ENCODE measurements at regions not wholly inside any gene's neighbourhood (a gene's known extent, or its start where the extent isn't known, plus 50 kb on each side); places are given as distances from the start of the nearest gene placed in this dataset.

DNA sequence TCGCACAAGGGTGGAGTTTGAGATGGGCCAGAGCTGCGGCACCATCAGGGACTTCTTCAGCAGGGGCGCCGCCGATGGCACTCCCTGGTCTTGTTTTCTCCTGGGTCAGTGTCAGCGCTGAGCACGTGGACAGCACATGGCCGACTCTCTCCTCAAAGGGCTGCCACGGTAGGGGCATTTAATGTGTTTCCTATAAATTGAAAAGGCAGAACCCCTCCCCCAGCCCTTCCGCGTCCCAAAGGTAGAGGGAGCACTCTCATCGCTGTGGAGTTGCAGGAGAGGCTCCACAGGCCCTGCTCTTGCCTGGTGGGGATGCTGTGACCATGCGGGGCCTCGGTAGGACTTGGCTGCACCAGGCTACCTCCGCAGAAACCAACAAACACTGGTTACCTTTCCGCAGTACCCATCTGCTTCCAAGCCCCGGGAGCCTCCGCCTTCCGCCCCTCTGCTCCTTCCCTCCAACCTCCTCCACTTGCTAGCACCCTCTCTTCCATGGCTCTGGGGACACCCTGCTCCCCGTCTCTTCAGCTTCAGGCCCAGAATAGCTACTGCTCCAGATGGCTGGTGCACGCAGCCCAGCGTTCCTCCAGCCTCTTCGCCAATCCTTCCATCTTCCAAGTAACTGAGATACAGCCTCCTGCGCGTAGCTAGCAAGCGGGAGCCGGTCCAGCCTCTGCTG lies 166.3 kb upstream of the ADCY1 start:
- ATAC-seq (no peak), DNase-seq (no peak)
- Histone ChIP-seq H3K4me1 (peaks cover 0 to 2% of the 10 kb centered on the region in 2 donors), H3K4me3 (no peak overlapping the region), H3K36me3 (no peaks in the 10 kb centered on the region), H3K27ac (no peak overlapping the region), H3K27me3 (no peaks in the 10 kb centered on the region), H3K9me3 (peaks cover 0 to 10% of the 10 kb centered on the region in 2 donors)
- TF ChIP-seq, protein P1, sequence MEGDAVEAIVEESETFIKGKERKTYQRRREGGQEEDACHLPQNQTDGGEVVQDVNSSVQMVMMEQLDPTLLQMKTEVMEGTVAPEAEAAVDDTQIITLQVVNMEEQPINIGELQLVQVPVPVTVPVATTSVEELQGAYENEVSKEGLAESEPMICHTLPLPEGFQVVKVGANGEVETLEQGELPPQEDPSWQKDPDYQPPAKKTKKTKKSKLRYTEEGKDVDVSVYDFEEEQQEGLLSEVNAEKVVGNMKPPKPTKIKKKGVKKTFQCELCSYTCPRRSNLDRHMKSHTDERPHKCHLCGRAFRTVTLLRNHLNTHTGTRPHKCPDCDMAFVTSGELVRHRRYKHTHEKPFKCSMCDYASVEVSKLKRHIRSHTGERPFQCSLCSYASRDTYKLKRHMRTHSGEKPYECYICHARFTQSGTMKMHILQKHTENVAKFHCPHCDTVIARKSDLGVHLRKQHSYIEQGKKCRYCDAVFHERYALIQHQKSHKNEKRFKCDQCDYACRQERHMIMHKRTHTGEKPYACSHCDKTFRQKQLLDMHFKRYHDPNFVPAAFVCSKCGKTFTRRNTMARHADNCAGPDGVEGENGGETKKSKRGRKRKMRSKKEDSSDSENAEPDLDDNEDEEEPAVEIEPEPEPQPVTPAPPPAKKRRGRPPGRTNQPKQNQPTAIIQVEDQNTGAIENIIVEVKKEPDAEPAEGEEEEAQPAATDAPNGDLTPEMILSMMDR (IDR thresholded peaks at IDR 0.05): no peak
- intact Hi-C loops (cut with DNase I): no loop called here

DNA sequence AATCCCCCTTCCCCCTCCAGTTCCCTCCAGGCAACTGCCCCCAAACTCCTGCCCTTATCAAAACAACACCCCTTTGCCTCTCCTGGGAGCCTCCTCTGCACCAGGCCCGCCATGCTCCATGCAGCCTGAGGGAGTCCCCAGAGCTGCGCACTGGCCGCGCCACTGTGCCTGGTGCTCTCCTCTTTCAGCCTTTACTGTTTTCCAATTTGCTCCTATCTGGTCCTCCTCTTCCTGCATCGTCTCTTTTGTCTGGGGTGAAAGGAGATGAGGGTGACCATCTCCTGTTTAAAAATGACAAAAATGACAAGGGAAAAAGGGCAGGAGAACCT lies 165.8 kb upstream of the ADCY1 start:
- Histone ChIP-seq H3K27me3 (no peaks in the 10 kb centered on the region), H3K27ac (no peak overlapping the region), H3K9me3 (peaks cover 0 to 9% of the 10 kb centered on the region in 2 donors), H3K36me3 (no peaks in the 10 kb centered on the region), H3K4me1 (no peaks in the 10 kb centered on the region), H3K4me3 (no peak overlapping the region)
- DNase-seq (no peak), ATAC-seq (no peak)
- TF ChIP-seq, protein P1 (IDR thresholded peaks at IDR 0.05): no peak
- intact Hi-C loops (cut with DNase I): no loop called here

DNA sequence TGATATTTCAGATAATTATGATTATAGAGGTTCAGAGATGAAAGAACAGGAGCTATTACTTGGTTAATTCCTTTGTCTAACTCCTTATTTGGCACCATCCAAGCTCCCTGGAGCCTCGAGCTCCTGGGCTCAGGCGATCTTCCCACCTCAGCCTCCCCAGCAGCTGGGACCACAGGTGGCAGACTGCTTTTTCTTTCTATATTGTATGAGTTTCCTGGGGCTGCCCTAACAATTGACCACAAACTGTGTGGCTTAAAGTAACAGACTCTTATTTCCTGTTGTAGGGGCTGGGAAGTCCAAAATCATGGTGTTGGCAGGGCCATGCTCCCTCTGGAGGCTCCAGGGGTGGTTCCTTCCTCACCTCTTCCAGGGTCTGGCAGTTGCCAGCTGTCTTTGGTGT lies 163.3 kb upstream of the ADCY1 start:
- Histone ChIP-seq H3K9me3 (peaks cover 0 to 6% of the 10 kb centered on the region in 2 donors), H3K4me1 (no peaks in the 10 kb centered on the region), H3K27ac (no peak overlapping the region), H3K27me3 (no peaks in the 10 kb centered on the region), H3K4me3 (no peak overlapping the region), H3K36me3 (no peaks in the 10 kb centered on the region)
- TF ChIP-seq, protein P1 (IDR thresholded peaks at IDR 0.05): no peak
- intact Hi-C loops (cut with DNase I): no loop called here
- no peak for ATAC-seq
- DNase-seq: no peak

DNA sequence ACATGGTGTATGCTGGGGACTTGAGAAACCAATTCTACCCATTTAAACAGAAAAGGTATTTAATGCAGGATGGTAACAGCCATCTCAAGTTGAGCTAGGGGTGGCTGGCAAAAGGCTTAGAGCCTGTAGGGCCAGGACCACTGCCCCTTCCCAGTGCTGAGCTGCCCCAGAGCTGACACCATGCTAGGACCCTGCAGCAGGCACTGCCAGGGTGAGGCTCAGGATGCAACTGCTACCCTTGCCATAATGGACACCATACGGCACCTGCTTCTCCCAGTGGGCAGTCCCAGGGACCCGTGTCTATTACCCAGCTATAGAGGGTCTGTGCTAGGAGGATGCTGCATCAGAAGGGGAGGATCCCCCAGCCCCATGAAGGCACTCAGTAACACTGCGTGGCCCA lies 160.7 kb upstream of the ADCY1 start:
- TF ChIP-seq, protein P1 (IDR thresholded peaks at IDR 0.05): no peak
- H3K9me3 ChIP-seq: peaks cover 0 to 6% of the 10 kb centered on the region in 2 donors
- no peaks in the 10 kb centered on the region for H3K36me3 ChIP-seq
- H3K4me3 ChIP-seq: no peak overlapping the region
- ATAC-seq (no peak), DNase-seq (no peak)
- H3K4me1 ChIP-seq: no peaks in the 10 kb centered on the region
- H3K27ac ChIP-seq: no peak overlapping the region
- intact Hi-C loops (cut with DNase I): no loop called here
- H3K27me3 ChIP-seq: no peaks in the 10 kb centered on the region

DNA sequence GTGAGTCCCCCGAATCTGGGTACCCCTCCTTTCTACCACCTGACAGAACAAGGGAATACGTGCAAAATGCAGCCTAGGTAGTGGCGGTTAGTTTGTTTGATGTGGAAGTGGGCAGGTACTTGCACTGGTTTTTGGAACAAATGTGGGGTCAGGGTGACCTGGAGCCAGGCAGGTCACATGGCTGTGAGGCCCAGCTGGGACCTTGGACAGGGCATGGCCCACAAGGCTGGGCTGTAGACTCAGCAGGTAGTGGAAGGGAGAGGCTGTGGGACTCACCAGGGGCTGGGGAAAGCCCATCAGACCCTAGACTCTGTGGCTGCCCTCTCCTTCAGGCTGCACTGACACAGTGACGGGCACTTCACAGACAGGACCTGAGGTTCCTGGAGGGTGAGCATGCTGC lies 159.9 kb upstream of the ADCY1 start:
- H3K27ac ChIP-seq: no peak overlapping the region
- peaks cover 0 to 6% of the 10 kb centered on the region in 2 donors for H3K9me3 ChIP-seq
- H3K4me3 ChIP-seq: no peak overlapping the region
- intact Hi-C loops (cut with DNase I): no loop called here
- DNase-seq (no peak), ATAC-seq (no peak)
- H3K4me1 ChIP-seq: no peaks in the 10 kb centered on the region
- no peaks in the 10 kb centered on the region for H3K27me3 ChIP-seq
- TF ChIP-seq, protein P1 (IDR thresholded peaks at IDR 0.05): no peak
- no peaks in the 10 kb centered on the region for H3K36me3 ChIP-seq
